GM12865 (cell line): ENCODE measurements at regions not wholly inside any gene's neighbourhood (a gene's known extent, or its start where the extent isn't known, plus 50 kb on each side); places are given as distances from the start of the nearest gene placed in this dataset.

Experiments used
- DNase-seq: peaks from one replicate; pipeline ENCODE4 v3.0.0; 2010; ENCODE audit warnings: low read depth
- H3K4me3 ChIP-seq: 2 replicates; pipeline ENCODE4 v1.5.1; 2011; ENCODE audit warnings: mild to moderate bottlenecking, low read depth, low read length, control low read depth
- TF ChIP-seq, protein P1 (sequence below): IDR thresholded peaks from 2 replicates; pipeline ENCODE4 v1.5.1; 2011; ENCODE audit warnings: low read length, control low read depth, low read depth, inconsistent platforms; ENCODE audit not compliant: insufficient read depth; ENCODE audit errors: missing control alignments

DNA sequence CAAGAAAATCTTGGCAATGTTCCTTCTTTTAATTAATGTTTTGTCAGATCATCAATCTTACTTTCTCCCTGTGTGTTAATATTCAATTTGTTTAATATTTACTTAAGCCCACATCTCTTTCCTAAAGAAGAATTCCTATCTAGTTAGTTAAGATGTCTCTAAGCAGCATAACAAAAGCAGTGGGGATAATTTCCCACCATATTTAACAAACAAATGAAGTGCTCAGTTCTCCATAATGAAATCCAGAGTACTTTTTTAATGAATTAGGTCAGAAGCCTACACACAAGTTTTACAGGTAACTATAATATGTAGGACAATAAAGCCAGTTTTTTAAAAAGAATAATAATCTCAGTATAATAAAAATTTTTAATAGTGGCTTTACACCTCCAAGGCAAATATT, 1918.8 kb downstream of the EFNA5 start:
- H3K4me3 ChIP-seq: no peak overlapping the region
- no peak for DNase-seq
- TF ChIP-seq, protein P1, sequence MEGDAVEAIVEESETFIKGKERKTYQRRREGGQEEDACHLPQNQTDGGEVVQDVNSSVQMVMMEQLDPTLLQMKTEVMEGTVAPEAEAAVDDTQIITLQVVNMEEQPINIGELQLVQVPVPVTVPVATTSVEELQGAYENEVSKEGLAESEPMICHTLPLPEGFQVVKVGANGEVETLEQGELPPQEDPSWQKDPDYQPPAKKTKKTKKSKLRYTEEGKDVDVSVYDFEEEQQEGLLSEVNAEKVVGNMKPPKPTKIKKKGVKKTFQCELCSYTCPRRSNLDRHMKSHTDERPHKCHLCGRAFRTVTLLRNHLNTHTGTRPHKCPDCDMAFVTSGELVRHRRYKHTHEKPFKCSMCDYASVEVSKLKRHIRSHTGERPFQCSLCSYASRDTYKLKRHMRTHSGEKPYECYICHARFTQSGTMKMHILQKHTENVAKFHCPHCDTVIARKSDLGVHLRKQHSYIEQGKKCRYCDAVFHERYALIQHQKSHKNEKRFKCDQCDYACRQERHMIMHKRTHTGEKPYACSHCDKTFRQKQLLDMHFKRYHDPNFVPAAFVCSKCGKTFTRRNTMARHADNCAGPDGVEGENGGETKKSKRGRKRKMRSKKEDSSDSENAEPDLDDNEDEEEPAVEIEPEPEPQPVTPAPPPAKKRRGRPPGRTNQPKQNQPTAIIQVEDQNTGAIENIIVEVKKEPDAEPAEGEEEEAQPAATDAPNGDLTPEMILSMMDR: no peak

- no peak overlapping the region for H3K4me3 ChIP-seq
- no peak for DNase-seq
- TF ChIP-seq, protein P1: no peak
Measured at GRCh38 chr5:105745111-105745510, 1925.6 kb downstream of the EFNA5 start.

DNA sequence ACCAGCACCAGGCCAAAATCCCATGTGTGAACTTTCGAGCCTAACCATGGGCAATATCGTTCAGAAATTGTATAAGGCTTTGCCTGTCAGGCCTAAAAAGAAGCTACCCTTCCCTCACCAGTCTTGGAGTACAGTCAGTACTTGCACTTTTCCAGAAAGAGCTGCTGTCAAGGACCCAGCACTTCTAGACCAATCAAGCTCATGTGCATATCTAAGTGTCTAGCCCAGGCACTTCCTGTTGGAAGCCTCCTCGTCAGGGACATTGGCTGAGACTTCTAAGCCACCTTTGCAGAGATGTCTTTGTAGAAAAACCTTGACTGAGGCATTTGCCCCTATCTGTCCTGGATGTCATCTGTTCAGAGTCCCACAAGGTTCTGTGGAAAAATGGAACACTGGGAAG, 1930.5 kb downstream of the EFNA5 start:
- DNase-seq: peak; percentile 18
- no peak overlapping the region for H3K4me3 ChIP-seq
- TF ChIP-seq, protein P1: no peak

DNA sequence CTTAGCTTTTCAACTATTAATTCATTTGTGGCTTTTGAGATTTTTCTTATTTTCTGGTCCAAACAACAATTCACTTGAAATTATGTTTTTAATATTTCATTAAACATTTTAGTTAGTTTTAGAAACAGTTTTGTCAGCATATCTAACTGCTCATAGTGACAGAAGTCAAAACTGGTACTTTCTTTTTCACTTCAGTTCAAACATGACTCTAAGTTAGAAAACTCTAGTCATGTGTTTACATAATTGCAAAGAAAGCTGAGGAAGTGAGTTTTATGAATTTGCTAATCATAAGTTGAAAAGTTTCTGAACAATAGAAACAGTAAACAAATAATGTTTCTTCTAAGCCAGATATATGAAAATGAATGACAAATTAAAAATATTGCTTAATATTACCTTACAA, 1931.0 kb downstream of the EFNA5 start:
- TF ChIP-seq, protein P1: no peak
- no peak for DNase-seq
- no peak overlapping the region for H3K4me3 ChIP-seq

- TF ChIP-seq, protein P1: no peak
- DNase-seq: no peak
- no peak overlapping the region for H3K4me3 ChIP-seq
Measured at GRCh38 chr5:105735704-105736103, 1935.0 kb downstream of the EFNA5 start.

DNA sequence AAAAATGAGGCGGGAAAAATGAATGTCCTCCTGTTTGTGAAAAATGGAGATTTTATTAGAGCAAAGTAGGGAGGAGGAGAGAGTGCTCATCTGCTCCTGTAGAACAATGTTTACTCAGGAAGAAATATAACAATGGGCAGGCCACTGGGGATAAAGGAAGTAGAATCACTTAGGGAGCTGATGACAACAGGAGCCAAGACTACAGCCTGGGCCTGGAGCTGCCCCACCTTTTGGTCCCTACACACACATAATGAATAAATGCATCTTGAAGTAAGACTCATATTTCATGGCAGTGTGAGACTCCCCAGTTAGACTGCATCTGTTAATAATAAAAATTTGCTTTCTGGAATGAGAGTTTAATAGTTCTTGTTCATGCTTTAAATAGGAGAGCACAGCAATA, 1939.8 kb downstream of the EFNA5 start:
- no peak for DNase-seq
- TF ChIP-seq, protein P1: no peak
- H3K4me3 ChIP-seq: no peak overlapping the region

DNA sequence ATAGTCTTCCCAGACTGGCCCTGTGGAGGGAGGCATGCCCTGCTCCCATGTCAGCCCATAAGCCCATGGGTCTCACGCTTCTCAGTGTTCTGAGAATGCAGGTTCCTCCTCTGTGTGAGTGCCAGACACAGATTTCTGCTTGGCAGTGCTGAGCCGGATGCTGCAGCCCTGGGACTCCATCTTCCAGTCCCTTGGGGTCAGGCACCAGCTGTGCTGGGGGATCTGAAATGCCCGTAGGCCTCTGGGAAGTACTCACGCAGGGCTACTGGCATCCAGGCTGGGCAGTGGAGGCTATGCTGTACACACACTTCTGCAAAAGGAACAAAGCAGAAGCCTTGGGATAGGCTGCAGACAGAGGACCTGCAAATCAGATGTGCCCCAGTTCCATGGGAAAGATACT, 1944.6 kb downstream of the EFNA5 start:
- no peak overlapping the region for H3K4me3 ChIP-seq
- TF ChIP-seq, protein P1: no peak
- no peak for DNase-seq
